HAP-1 (cell line): ENCODE measurements at regions not wholly inside any gene's neighbourhood (a gene's known extent, or its start where the extent isn't known, plus 50 kb on each side); places are given as distances from the start of the nearest gene placed in this dataset.

Experiments used
- DNase-seq, 2 experiments: peaks; one replicate each; pipeline ENCODE4 v3.0.0-alpha.2; 2016 to 2020; ENCODE audit warnings: low spot score in 2 of 2
- H3K27me3 ChIP-seq: fragments of 250-450 bp; sonication (Bioruptor Pico); 2 replicates; pipeline ENCODE4 v1.5.1; 2020; ENCODE audit warnings: low read depth, mild to moderate bottlenecking, moderate library complexity
- H3K36me3 ChIP-seq: fragments of 250-450 bp; sonication (Bioruptor Pico); replicated peaks from 2 replicates; pipeline ENCODE4 v1.5.1; 2020; ENCODE audit warnings: mild to moderate bottlenecking
- H3K4me1 ChIP-seq: fragments of 250-450 bp; sonication (Bioruptor Pico); 2 replicates; pipeline ENCODE4 v1.5.1; 2020; ENCODE audit warnings: mild to moderate bottlenecking
- H3K4me3 ChIP-seq: fragments of 250-450 bp; sonication (Bioruptor Pico); 2 replicates; pipeline ENCODE4 v1.5.1; 2020; ENCODE audit warnings: mild to moderate bottlenecking, moderate library complexity
- H3K9me3 ChIP-seq: fragments of 250-450 bp; sonication (Bioruptor Pico); 2 replicates; pipeline ENCODE4 v1.5.1; 2020; ENCODE audit warnings: mild to moderate bottlenecking, moderate library complexity
- in situ Hi-C: fragments of 300-500 bp; cut with MboI; formaldehyde crosslinking; loops from 3 replicates; pipeline ENCODE4 v1.14.3; 2020; ENCODE audit warnings: low sequenced_read_pairs, inconsistent platforms, mixed read lengths

- in situ Hi-C loops = no loop called here
- Histone ChIP-seq H3K4me3 (no peak overlapping the region), H3K9me3 (no peaks in the 10 kb centered on the region), H3K4me1 (peaks cover 6% of the 10 kb centered on the region), H3K27me3 (no peaks in the 10 kb centered on the region), H3K36me3 (no peaks in the 10 kb centered on the region)
- no peak for DNase-seq
Observed at GRCh38 chr5:30926218-30926617, 267.3 kb upstream of the CDH6 start.

GRCh38 chr5:30921388-30921787 is 272.1 kb upstream of the CDH6 start:
- H3K27me3 ChIP-seq = no peaks in the 10 kb centered on the region
- H3K9me3 ChIP-seq = no peaks in the 10 kb centered on the region
- DNase-seq = no peak
- in situ Hi-C loops = no loop called here
- no peak overlapping the region for H3K4me3 ChIP-seq
- H3K36me3 ChIP-seq = no peaks in the 10 kb centered on the region
- H3K4me1 ChIP-seq = no peaks in the 10 kb centered on the region

- Histone ChIP-seq H3K4me3 (no peak overlapping the region), H3K27me3 (no peaks in the 10 kb centered on the region), H3K4me1 (no peaks in the 10 kb centered on the region), H3K9me3 (no peaks in the 10 kb centered on the region), H3K36me3 (no peaks in the 10 kb centered on the region)
- DNase-seq = no peak
- in situ Hi-C loops = no loop called here
Observed at GRCh38 chr5:30918171-30918570, 275.3 kb upstream of the CDH6 start.

GRCh38 chr5:30908356-30908755 is 285.1 kb upstream of the CDH6 start:
- no peak for DNase-seq
- Histone ChIP-seq H3K4me3 (no peak overlapping the region), H3K4me1 (no peaks in the 10 kb centered on the region; the same call in 1 of the 2 replicates), H3K36me3 (no peaks in the 10 kb centered on the region), H3K9me3 (no peaks in the 10 kb centered on the region), H3K27me3 (no peaks in the 10 kb centered on the region)
- in situ Hi-C loops = no loop called here

GRCh38 chr5:30900367-30900766 is 293.1 kb upstream of the CDH6 start:
- Histone ChIP-seq H3K27me3 (no peaks in the 10 kb centered on the region), H3K4me3 (no peak overlapping the region), H3K4me1 (peaks cover 3% of the 10 kb centered on the region), H3K36me3 (no peaks in the 10 kb centered on the region), H3K9me3 (no peaks in the 10 kb centered on the region)
- in situ Hi-C loops = no loop called here
- DNase-seq = no peak

- no peaks in the 10 kb centered on the region for H3K9me3 ChIP-seq
- H3K4me1 ChIP-seq = peaks cover 23% of the 10 kb centered on the region
- in situ Hi-C loops = no loop called here
- no peak overlapping the region for H3K4me3 ChIP-seq
- DNase-seq = peak; percentile 17 to 63
- H3K36me3 ChIP-seq = no peaks in the 10 kb centered on the region
- H3K27me3 ChIP-seq = no peaks in the 10 kb centered on the region
Observed at GRCh38 chr5:30894811-30895210, 298.7 kb upstream of the CDH6 start.

GRCh38 chr5:30891660-30892059 is 301.8 kb upstream of the CDH6 start:
- no peaks in the 10 kb centered on the region for H3K36me3 ChIP-seq
- no peak for DNase-seq
- peaks cover 23% of the 10 kb centered on the region for H3K4me1 ChIP-seq
- H3K27me3 ChIP-seq = no peaks in the 10 kb centered on the region
- H3K9me3 ChIP-seq = no peaks in the 10 kb centered on the region
- in situ Hi-C loops = no loop called here
- H3K4me3 ChIP-seq = no peak overlapping the region

- no peaks in the 10 kb centered on the region for H3K27me3 ChIP-seq
- no peak for DNase-seq
- no peak overlapping the region for H3K4me3 ChIP-seq
- no peaks in the 10 kb centered on the region for H3K36me3 ChIP-seq
- peaks cover 20% of the 10 kb centered on the region for H3K4me1 ChIP-seq
- in situ Hi-C loops = no loop called here
- no peaks in the 10 kb centered on the region for H3K9me3 ChIP-seq
Observed at GRCh38 chr5:30890377-30890776, 303.1 kb upstream of the CDH6 start.

- DNase-seq = no peak
- Histone ChIP-seq H3K4me3 (no peak overlapping the region), H3K9me3 (no peaks in the 10 kb centered on the region), H3K36me3 (no peaks in the 10 kb centered on the region), H3K4me1 (no peaks in the 10 kb centered on the region), H3K27me3 (no peaks in the 10 kb centered on the region)
- in situ Hi-C loops = no loop called here
Observed at GRCh38 chr5:30880514-30880913, 313.0 kb upstream of the CDH6 start.

- in situ Hi-C loops = no loop called here
- H3K4me3 ChIP-seq = no peak overlapping the region
- H3K27me3 ChIP-seq = no peaks in the 10 kb centered on the region
- H3K36me3 ChIP-seq = no peaks in the 10 kb centered on the region
- no peak for DNase-seq
- no peaks in the 10 kb centered on the region for H3K9me3 ChIP-seq
- H3K4me1 ChIP-seq = no peaks in the 10 kb centered on the region
Observed at GRCh38 chr5:30879887-30880286, 313.6 kb upstream of the CDH6 start.

- no peak for DNase-seq
- Histone ChIP-seq H3K36me3 (no peaks in the 10 kb centered on the region), H3K9me3 (no peaks in the 10 kb centered on the region), H3K27me3 (no peaks in the 10 kb centered on the region), H3K4me3 (no peak overlapping the region), H3K4me1 (no peaks in the 10 kb centered on the region)
- in situ Hi-C loops = no loop called here
Observed at GRCh38 chr5:30878746-30879145, 314.7 kb upstream of the CDH6 start.

GRCh38 chr5:30878296-30878695 is 315.2 kb upstream of the CDH6 start:
- Histone ChIP-seq H3K36me3 (no peaks in the 10 kb centered on the region), H3K4me1 (no peaks in the 10 kb centered on the region), H3K9me3 (no peaks in the 10 kb centered on the region), H3K27me3 (no peaks in the 10 kb centered on the region), H3K4me3 (no peak overlapping the region)
- in situ Hi-C loops = no loop called here
- DNase-seq = no peak

GRCh38 chr5:30874241-30875034 is 319.0 kb upstream of the CDH6 start:
- no peaks in the 10 kb centered on the region for H3K36me3 ChIP-seq
- H3K9me3 ChIP-seq = no peaks in the 10 kb centered on the region
- no peak overlapping the region for H3K4me3 ChIP-seq
- no peak for DNase-seq
- in situ Hi-C loops = no loop called here
- H3K27me3 ChIP-seq = no peaks in the 10 kb centered on the region
- H3K4me1 ChIP-seq = no peaks in the 10 kb centered on the region

- Histone ChIP-seq H3K36me3 (no peaks in the 10 kb centered on the region), H3K4me3 (no peak overlapping the region), H3K4me1 (peaks cover 6% of the 10 kb centered on the region), H3K9me3 (no peaks in the 10 kb centered on the region), H3K27me3 (no peaks in the 10 kb centered on the region)
- DNase-seq = no peak
- in situ Hi-C loops = no loop called here
Observed at GRCh38 chr5:30871196-30871595, 322.3 kb upstream of the CDH6 start.

- H3K4me1 ChIP-seq = peaks cover 6% of the 10 kb centered on the region
- no peaks in the 10 kb centered on the region for H3K9me3 ChIP-seq
- no peaks in the 10 kb centered on the region for H3K27me3 ChIP-seq
- DNase-seq = no peak
- no peak overlapping the region for H3K4me3 ChIP-seq
- in situ Hi-C loops = no loop called here
- no peaks in the 10 kb centered on the region for H3K36me3 ChIP-seq
Observed at GRCh38 chr5:30867711-30868110, 325.8 kb upstream of the CDH6 start.
